ENCODE measurements at regions not wholly inside any gene's neighbourhood (a gene's known extent, or its start where the extent isn't known, plus 50 kb on each side); places are given as distances from the start of the nearest gene placed in this dataset.

- TF ChIP-seq CTCF (IDR thresholded peaks at IDR 0.05) (no peak), POLR2AphosphoS5 (IDR thresholded peaks at IDR 0.05) (no peak)
Measured at GRCh38 chr2:48912110-48912509, 156.6 kb upstream of the LHCGR start.
